ENCODE measurements at regions not wholly inside any gene's neighbourhood (a gene's known extent, or its start where the extent isn't known, plus 50 kb on each side); places are given as distances from the start of the nearest gene placed in this dataset.

DNA sequence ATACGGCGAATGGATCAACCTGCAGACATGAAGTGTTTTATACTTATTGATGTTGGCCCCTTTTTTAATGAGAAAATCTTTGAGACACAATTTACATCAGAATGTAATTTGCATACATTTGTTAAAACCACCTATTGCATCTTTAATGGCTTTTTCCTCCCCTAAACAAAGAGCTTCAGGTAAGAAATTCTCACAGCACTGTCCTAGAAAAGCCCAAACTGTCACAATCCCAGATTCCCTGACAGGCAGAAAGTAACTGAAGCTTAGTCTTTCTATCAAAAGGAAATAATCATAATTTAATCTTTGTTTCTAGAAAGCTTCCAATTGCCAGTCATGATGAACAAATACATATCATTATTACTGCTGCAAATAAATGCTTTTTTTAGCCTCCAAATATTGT, 407.9 kb downstream of the TMA16 start:
- intact Hi-C loops (cut with DNase I) = no loop called here
- no peaks in the 10 kb centered on the region for H3K4me1 ChIP-seq
- WGBS, 2 donors = 77 to 87% methylated on average over 2 of the region's 2 CpGs

DNA sequence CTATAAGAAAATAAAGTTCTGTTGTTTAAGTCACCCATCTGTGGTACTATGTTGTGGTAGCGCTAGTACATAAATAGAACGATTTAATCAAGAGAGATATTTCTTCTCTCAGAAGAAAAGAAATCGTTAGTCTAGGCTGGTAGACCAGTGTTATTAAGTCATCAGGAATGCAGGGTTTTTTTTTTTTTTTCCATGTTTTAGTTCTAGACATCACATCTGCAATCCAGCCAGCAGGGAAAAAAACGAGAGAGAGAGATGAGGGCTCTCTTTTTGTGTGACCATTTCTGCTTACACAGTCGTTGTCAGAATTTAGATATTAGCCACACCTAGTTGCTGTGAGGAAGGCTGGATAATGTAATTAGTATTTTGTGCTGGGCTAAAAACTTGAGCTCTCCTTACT, 417.4 kb downstream of the TMA16 start:
- intact Hi-C loops (cut with DNase I) = no loop called here
- WGBS, 2 donors = 64 to 66% methylated on average over 5 of the region's 5 CpGs
- no peaks in the 10 kb centered on the region for H3K4me1 ChIP-seq
- H3K27me3 ChIP-seq = no peaks in the 10 kb centered on the region
- H3K4me3 ChIP-seq = no peak overlapping the region
- ATAC-seq (no peak), DNase-seq (no peak)
- TF ChIP-seq, protein P1, sequence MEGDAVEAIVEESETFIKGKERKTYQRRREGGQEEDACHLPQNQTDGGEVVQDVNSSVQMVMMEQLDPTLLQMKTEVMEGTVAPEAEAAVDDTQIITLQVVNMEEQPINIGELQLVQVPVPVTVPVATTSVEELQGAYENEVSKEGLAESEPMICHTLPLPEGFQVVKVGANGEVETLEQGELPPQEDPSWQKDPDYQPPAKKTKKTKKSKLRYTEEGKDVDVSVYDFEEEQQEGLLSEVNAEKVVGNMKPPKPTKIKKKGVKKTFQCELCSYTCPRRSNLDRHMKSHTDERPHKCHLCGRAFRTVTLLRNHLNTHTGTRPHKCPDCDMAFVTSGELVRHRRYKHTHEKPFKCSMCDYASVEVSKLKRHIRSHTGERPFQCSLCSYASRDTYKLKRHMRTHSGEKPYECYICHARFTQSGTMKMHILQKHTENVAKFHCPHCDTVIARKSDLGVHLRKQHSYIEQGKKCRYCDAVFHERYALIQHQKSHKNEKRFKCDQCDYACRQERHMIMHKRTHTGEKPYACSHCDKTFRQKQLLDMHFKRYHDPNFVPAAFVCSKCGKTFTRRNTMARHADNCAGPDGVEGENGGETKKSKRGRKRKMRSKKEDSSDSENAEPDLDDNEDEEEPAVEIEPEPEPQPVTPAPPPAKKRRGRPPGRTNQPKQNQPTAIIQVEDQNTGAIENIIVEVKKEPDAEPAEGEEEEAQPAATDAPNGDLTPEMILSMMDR (IDR thresholded peaks at IDR 0.05) = no peak
- H3K27ac ChIP-seq = no peak overlapping the region
- H3K36me3 ChIP-seq = no peaks in the 10 kb centered on the region
- H3K9me3 ChIP-seq = no peaks in the 10 kb centered on the region

More for the DNA sequence above, 407.9 kb downstream of the TMA16 start:
- DNase-seq = no peak
- H3K4me3 ChIP-seq = no peak overlapping the region
- ATAC-seq = no peak
- no peaks in the 10 kb centered on the region for H3K36me3 ChIP-seq
- peaks cover 0 to 9% (median 0%) of the 10 kb centered on the region in 11 donors for H3K9me3 ChIP-seq
- no peaks in the 10 kb centered on the region for H3K27me3 ChIP-seq
- no peak overlapping the region for H3K27ac ChIP-seq
- TF ChIP-seq, protein P1 (IDR thresholded peaks at IDR 0.05) = no peak

DNA sequence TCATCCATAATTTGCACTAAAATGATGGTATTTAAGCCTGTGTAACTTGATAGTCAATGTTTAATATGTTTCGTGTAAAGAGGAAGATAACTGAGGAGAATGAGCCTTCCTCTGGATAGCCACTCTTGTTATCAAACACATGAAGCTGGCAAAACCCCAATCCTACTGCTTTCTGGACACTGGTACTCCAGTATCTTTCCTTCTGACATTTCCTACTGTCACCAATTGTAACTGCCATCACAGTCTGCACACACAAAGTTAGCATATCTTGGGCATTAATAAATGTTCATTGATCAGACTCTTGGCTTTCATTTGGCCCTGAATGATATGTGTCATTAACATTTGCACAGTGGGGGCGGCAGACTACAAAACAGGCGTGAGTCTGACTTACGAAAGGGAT, 419.1 kb downstream of the TMA16 start:
- Histone ChIP-seq H3K4me3 (no peak overlapping the region), H3K36me3 (no peaks in the 10 kb centered on the region), H3K27ac (no peak overlapping the region), H3K27me3 (no peaks in the 10 kb centered on the region), H3K9me3 (no peaks in the 10 kb centered on the region), H3K4me1 (no peaks in the 10 kb centered on the region)
- intact Hi-C loops (cut with DNase I) = no loop called here
- TF ChIP-seq, protein P1 (IDR thresholded peaks at IDR 0.05) = no peak
- WGBS, 2 donors = 56 to 59% methylated on average over 4 of the region's 4 CpGs
- DNase-seq = no peak
- ATAC-seq = no peak

DNA sequence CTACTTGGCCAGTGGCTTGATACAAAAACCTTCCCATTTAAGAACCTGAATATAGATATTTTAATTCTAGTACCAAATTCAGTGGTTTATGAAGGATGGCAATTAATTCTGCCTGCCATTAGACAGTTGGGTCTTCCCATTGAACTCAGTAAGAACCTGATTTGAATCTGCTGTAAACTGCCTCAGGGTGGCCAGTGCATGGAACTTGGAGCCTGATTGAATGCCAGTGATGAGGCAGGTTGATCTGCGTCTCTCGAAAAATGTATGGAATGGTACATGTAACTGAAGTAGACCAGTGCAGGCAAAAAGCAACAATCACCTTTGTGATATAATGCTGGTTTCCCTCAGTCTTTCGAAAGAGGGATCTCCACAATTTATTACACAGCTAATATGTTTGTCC, 421.4 kb downstream of the TMA16 start:
- H3K9me3 ChIP-seq = no peaks in the 10 kb centered on the region
- no peaks in the 10 kb centered on the region for H3K4me1 ChIP-seq
- WGBS, 2 donors = 86 to 96% methylated on average over 3 of the region's 3 CpGs
- no peaks in the 10 kb centered on the region for H3K36me3 ChIP-seq
- H3K27me3 ChIP-seq = no peaks in the 10 kb centered on the region
- TF ChIP-seq, protein P1 (IDR thresholded peaks at IDR 0.05) = no peak
- no peak overlapping the region for H3K27ac ChIP-seq
- H3K4me3 ChIP-seq = no peak overlapping the region
- intact Hi-C loops (cut with DNase I) = no loop called here
- ATAC-seq (no peak), DNase-seq (no peak)

DNA sequence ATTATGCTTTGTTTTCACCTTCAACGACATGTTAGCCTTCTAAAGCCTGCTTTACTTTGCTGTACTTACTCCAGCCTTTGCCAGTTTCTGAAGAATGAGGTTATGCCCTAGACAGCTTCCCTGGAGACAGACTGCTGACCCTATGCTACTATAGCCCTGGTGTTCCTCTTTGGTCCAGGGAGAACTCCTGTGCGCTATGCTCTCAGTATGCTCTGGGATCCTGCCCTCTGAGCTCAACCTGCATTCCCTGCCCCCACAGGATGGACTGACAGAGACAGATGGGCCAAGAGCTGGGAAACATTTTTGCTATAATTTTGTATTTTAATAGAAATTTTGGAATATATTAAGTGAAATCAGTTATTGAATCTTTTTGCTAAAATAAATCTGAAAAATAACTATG, 425.9 kb downstream of the TMA16 start:
- ATAC-seq (no peak), DNase-seq (no peak)
- H3K36me3 ChIP-seq = no peaks in the 10 kb centered on the region
- no peaks in the 10 kb centered on the region for H3K27me3 ChIP-seq
- H3K9me3 ChIP-seq = no peaks in the 10 kb centered on the region
- H3K27ac ChIP-seq = no peak overlapping the region
- no peak overlapping the region for H3K4me3 ChIP-seq
- intact Hi-C loops (cut with DNase I) = no loop called here
- 60 to 72% methylated on average over 2 of the region's 2 CpGs for WGBS, 2 donors
- no peaks in the 10 kb centered on the region for H3K4me1 ChIP-seq
- TF ChIP-seq, protein P1 (IDR thresholded peaks at IDR 0.05) = no peak
